NCI-H524 (cell line): ENCODE measurements at regions not wholly inside any gene's neighbourhood (a gene's known extent, or its start where the extent isn't known, plus 50 kb on each side); places are given as distances from the start of the nearest gene placed in this dataset.

Experiments
- DNase-seq, 2 experiments: peaks; one replicate each; lab custom pipeline; 2025; lab: John Stamatoyannopoulos, UW

DNA sequence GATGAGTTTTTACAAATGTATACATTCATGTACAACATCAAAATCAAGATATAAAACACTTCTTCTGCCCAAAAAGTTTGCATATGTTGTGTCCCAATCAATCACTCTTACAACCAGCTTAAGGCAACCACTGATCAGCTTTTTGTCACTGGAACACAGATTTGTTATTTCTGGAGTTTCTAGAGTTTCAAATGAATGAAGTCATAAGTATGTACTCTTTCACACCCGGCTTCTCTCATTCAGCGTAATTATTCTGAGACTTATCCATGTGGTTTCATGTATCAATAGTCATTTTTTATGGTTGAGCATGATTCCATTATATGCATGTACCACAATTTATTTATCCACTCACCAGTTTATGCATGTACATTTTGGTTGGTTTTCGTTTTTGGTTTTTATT, 53.0 kb upstream of the CORO2B start:
- no peak for DNase-seq

DNA sequence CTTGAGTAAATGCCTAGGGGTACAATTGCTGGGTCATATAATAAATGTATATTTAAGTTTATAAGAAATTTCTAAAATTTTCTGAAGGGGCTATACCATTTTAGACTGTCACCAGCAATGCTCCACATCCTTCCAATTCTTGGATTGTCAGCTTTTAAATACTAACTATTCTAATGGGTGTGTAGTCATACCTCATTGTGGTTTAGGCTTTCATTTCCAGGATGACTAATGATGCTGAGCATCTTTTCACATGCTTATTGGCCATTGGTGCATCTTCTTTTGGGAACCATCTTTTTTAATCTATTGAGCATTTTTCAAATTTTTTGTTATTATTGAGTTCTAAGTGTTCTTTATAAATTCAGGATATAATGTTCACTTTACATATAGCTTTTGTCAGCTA, 52.5 kb upstream of the CORO2B start:
- DNase-seq, result no peak

DNA sequence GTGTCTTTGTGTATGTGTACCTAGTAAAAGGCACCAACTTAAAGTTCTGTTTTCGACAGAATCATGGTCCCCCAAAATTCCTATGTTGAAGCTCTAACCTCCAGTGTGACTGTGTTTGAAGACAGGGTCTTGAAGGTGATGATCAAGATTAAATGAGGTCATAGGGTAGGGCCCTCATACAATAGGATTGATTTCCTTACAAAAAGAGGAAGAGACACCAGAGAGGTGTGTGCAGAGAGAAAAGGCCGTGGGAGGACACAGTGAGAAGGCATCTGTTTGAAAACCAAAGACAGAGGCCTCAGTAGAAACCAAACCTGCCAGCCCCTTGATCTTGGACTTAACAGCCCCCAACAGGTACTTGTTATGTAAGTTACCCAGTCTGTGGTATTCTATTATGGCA, 52.0 kb upstream of the CORO2B start:
- DNase-seq, result no peak

DNA sequence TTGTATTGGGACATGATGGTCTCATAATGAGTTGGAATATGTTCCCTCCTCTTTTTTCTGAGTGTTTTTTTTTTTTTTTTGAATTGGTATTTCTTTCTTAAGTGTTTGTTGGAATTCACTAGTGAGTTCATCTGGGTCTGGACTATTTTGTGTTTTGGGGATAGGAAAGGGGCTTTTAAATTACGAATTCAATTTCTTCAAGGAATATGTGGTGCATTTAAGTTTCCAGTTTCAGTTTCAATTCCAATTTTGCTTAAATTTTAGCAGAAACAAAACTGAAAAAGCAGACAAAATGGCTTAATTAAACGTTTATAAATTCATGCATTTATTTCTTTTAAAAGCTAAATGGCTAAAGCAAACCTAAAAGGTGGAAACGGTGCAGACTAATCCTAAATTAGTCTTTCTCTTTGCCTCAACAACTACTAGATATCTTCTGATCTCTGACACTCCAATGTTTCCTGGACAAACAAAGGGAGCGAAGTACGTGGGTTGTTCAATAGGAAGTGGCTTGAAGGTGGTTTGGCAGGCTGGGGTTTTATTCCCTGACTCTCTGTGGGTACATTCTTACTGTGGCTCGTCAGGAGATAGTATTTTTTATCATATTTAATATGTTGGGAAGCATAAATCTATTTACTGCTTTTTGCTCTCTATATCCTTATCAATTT, 50.0 kb upstream of the CORO2B start:
- DNase-seq, result no peak
